SK-N-SH treated with all-trans-retinoic acid at 6 μM for 48 hours (cell line): ENCODE measurements at regions not wholly inside any gene's neighbourhood (a gene's known extent, or its start where the extent isn't known, plus 50 kb on each side); places are given as distances from the start of the nearest gene placed in this dataset.

Source experiments
- ATAC-seq: fragments of 200-7000 bp; cut with Tn5 transposase; 3 replicates; pipeline ENCODE4 v1.9.1; 2020; ENCODE audit warnings: mild to moderate bottlenecking, moderate library complexity
- BACH2 ChIP-seq: fragments of 250-450 bp; sonication (Bioruptor Pico); IDR thresholded peaks from 2 replicates; pipeline ENCODE4 v1.9.0; 2021; ENCODE audit warnings: mild to moderate bottlenecking, borderline replicate concordance
- CSDC2 ChIP-seq: fragments of 250-450 bp; sonication (Bioruptor Pico); IDR thresholded peaks from 2 replicates; pipeline ENCODE4 v1.5.0; 2020; ENCODE audit warnings: mild to moderate bottlenecking, moderate library complexity
- CSRNP3 ChIP-seq: fragments of 250-450 bp; sonication (Bioruptor Pico); IDR thresholded peaks from 2 replicates; pipeline ENCODE4 v1.5.1; 2021; ENCODE audit warnings: mild to moderate bottlenecking, moderate library complexity
- ESRRG ChIP-seq: fragments of 250-450 bp; sonication (Bioruptor Pico); IDR thresholded peaks from 2 replicates; pipeline ENCODE4 v1.6.1; 2021; ENCODE audit warnings: mild to moderate bottlenecking
- GLIS3 ChIP-seq: fragments of 250-450 bp; sonication (Bioruptor Pico); IDR thresholded peaks from 2 replicates; pipeline ENCODE4 v1.5.0; 2020; ENCODE audit warnings: mild to moderate bottlenecking, moderate library complexity
- ISL1 ChIP-seq: fragments of 250-450 bp; sonication (Bioruptor Pico); IDR thresholded peaks from 2 replicates; pipeline ENCODE4 v2.1.2; 2022; ENCODE audit warnings: mild to moderate bottlenecking, moderate library complexity
- POU6F1 ChIP-seq: fragments of 250-450 bp; sonication (Bioruptor Pico); IDR thresholded peaks from 2 replicates; pipeline ENCODE4 v1.8.0; 2021; ENCODE audit warnings: low read depth, mild to moderate bottlenecking, moderate library complexity, borderline replicate concordance
- PPARA ChIP-seq: fragments of 250-450 bp; sonication (Bioruptor Pico); IDR thresholded peaks from 2 replicates; pipeline ENCODE4 v1.5.0; 2020; ENCODE audit warnings: mild to moderate bottlenecking, borderline replicate concordance
- RARB ChIP-seq: fragments of 250-450 bp; sonication (Bioruptor Pico); IDR thresholded peaks from 2 replicates; pipeline ENCODE4 v1.8.0; 2021; ENCODE audit warnings: mild to moderate bottlenecking, moderate library complexity
- SNAI2 ChIP-seq: fragments of 250-450 bp; sonication (Bioruptor Pico); IDR thresholded peaks from 2 replicates; pipeline ENCODE4 v1.5.0; 2020; ENCODE audit warnings: mild to moderate bottlenecking, moderate library complexity
- TCF4 ChIP-seq: fragments of 250-450 bp; sonication (Bioruptor Pico); IDR thresholded peaks from 2 replicates; pipeline ENCODE4 v1.8.0; 2021; ENCODE audit warnings: mild to moderate bottlenecking, moderate library complexity, borderline replicate concordance
- TOX ChIP-seq: fragments of 250-450 bp; sonication (Bioruptor Pico); IDR thresholded peaks from 2 replicates; pipeline ENCODE4 v1.8.0; 2021; ENCODE audit warnings: mild to moderate bottlenecking, moderate library complexity, borderline replicate concordance
- TSHZ2 ChIP-seq: fragments of 250-450 bp; sonication (Bioruptor Pico); IDR thresholded peaks from 2 replicates; pipeline ENCODE4 v1.5.0; 2020; ENCODE audit warnings: mild to moderate bottlenecking, moderate library complexity
- ZC3H10 ChIP-seq: fragments of 250-450 bp; sonication (Bioruptor Pico); IDR thresholded peaks from 2 replicates; pipeline ENCODE4 v1.5.1; 2021; ENCODE audit warnings: mild to moderate bottlenecking, moderate library complexity
- ZFP3 ChIP-seq: fragments of 250-450 bp; sonication (Bioruptor Pico); IDR thresholded peaks from 2 replicates; pipeline ENCODE4 v1.5.0; 2020; ENCODE audit warnings: mild to moderate bottlenecking, moderate library complexity
- ZFP30 ChIP-seq: fragments of 450-650 bp; formaldehyde crosslinking; IDR thresholded peaks from 2 replicates; pipeline ENCODE4 v1.5.0; 2022; ENCODE audit warnings: mild to moderate bottlenecking, moderate library complexity
- ZNF565 ChIP-seq: fragments of 450-650 bp; formaldehyde crosslinking; conservative IDR thresholded peaks from 2 replicates; pipeline ENCODE4 v1.5.0; 2020; ENCODE audit warnings: low read depth, mild to moderate bottlenecking, moderate library complexity
- ZNF70 ChIP-seq: fragments of 450-650 bp; formaldehyde crosslinking; IDR thresholded peaks from 2 replicates; pipeline ENCODE4 v1.5.0; 2020; ENCODE audit warnings: mild to moderate bottlenecking, moderate library complexity
- TF ChIP-seq, protein P1 (sequence below): fragments of 250-450 bp; sonication (Bioruptor Pico); IDR thresholded peaks from 2 replicates; pipeline ENCODE4 v1.8.0; 2020; ENCODE audit warnings: mild to moderate bottlenecking, moderate library complexity, borderline replicate concordance

DNA sequence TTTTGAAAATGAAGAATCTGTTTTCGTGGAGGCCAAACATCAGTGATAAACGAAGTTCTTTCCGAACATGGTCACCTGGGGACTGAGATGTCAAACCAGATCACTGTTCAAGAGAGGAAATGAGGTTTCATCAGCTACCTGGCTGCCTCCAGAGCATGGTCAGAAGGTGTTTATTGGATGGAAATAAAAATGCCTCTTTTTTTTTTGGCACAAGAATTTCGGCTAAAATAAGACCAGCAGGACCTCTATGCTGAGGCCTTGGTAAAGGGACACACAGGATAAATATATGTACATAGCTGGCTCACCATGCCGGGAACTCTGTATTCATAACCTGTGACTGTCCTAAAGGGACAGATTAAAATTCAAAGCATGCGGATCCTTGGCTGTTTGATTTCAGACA, 135.3 kb downstream of the UTP18 start:
- no peak for TF ChIP-seq CSRNP3
- no peak for TF ChIP-seq RARB
- no peak for TF ChIP-seq ZFP30
- TF ChIP-seq TOX (CRISPR knock-in tag) = no peak
- TF ChIP-seq, protein P1, sequence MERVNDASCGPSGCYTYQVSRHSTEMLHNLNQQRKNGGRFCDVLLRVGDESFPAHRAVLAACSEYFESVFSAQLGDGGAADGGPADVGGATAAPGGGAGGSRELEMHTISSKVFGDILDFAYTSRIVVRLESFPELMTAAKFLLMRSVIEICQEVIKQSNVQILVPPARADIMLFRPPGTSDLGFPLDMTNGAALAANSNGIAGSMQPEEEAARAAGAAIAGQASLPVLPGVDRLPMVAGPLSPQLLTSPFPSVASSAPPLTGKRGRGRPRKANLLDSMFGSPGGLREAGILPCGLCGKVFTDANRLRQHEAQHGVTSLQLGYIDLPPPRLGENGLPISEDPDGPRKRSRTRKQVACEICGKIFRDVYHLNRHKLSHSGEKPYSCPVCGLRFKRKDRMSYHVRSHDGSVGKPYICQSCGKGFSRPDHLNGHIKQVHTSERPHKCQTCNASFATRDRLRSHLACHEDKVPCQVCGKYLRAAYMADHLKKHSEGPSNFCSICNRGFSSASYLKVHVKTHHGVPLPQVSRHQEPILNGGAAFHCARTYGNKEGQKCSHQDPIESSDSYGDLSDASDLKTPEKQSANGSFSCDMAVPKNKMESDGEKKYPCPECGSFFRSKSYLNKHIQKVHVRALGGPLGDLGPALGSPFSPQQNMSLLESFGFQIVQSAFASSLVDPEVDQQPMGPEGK (CRISPR knock-in tag) = no peak
- no peak for TF ChIP-seq ZNF70 (CRISPR knock-in tag)
- no peak for TF ChIP-seq SNAI2 (CRISPR knock-in tag)
- no peak for TF ChIP-seq ISL1 (CRISPR knock-in tag)
- TF ChIP-seq BACH2 (CRISPR knock-in tag) = no peak
- no peak for TF ChIP-seq TCF4 (CRISPR knock-in tag)
- no peak for TF ChIP-seq CSDC2
- TF ChIP-seq ESRRG (CRISPR knock-in tag) = no peak
- TF ChIP-seq TSHZ2 (CRISPR knock-in tag) = no peak
- no peak for TF ChIP-seq POU6F1
- no peak for TF ChIP-seq ZFP3 (CRISPR knock-in tag)
- TF ChIP-seq ZC3H10 = no peak
- TF ChIP-seq, all 23 proteins: peak for 0
- no peak for ATAC-seq

- ATAC-seq = no peak
- no peak for TF ChIP-seq POU6F1
- no peak for TF ChIP-seq GLIS3 (CRISPR knock-in tag)
- TF ChIP-seq CSDC2 = no peak
- TF ChIP-seq ZNF565 (CRISPR knock-in tag) = no peak
- TF ChIP-seq RARB = no peak
- TF ChIP-seq TOX (CRISPR knock-in tag) = no peak
- no peak for TF ChIP-seq TSHZ2 (CRISPR knock-in tag)
- TF ChIP-seq PPARA (CRISPR knock-in tag) = no peak
- TF ChIP-seq ZC3H10 = no peak
- no peak for TF ChIP-seq ZFP3 (CRISPR knock-in tag)
Measured at GRCh38 chr17:51397361-51398127, 137.2 kb downstream of the UTP18 start.
